ENCODE measurements at regions not wholly inside any gene's neighbourhood (a gene's known extent, or its start where the extent isn't known, plus 50 kb on each side); places are given as distances from the start of the nearest gene placed in this dataset.

GRCh38 chr18:55100817-55101457 lies 141.7 kb upstream of the CCDC68 start:
- dilution Hi-C loops (cut with MboI; ENCODE audit: extremely low pct_ligation_motif_present, low sequenced_read_pairs): no loop called here
- no peaks in the 10 kb centered on the region for H3K9me1 ChIP-seq (ENCODE audit: control insufficient read depth, extremely low read depth, insufficient read depth, low read length)
- H3K9ac ChIP-seq (ENCODE audit: control insufficient read depth, extremely low read depth, insufficient read depth, low read length): no peak overlapping the region
- FAIRE-seq: no peak
- no peaks in the 10 kb centered on the region for H3K36me3 ChIP-seq (ENCODE audit: control insufficient read depth in 2 of 2, extremely low read depth in 1 of 2, insufficient read depth in 2 of 2, low read length in 2 of 2)
- H2AFZ ChIP-seq (ENCODE audit: control insufficient read depth, low read length): no peak overlapping the region
- H3K27me3 ChIP-seq (ENCODE audit: control insufficient read depth, extremely low read depth, insufficient read depth, low read length): no peaks in the 10 kb centered on the region
- peaks cover 7% of the 10 kb centered on the region for H3K4me1 ChIP-seq (ENCODE audit: control insufficient read depth, extremely low read depth, insufficient read depth, low read length)
- no peak for TF ChIP-seq CTCF (optimal IDR thresholded peaks at IDR 0.05 in 1 of 3, IDR thresholded peaks at IDR 0.05 in 1 of 3, conservative IDR thresholded peaks at IDR 0.05 in 1 of 3; ENCODE audit: extremely low read depth in 1 of 3, insufficient read depth in 2 of 3, low read length in 3 of 3)
- TF ChIP-seq EZH2 (IDR thresholded peaks at IDR 0.05; ENCODE audit: low read length): no peak
- H4K20me1 ChIP-seq (ENCODE audit: control insufficient read depth, extremely low read depth, insufficient read depth, low read length): no peaks in the 10 kb centered on the region
- H3K4me2 ChIP-seq (ENCODE audit: control insufficient read depth, extremely low read depth, insufficient read depth, low read depth, low read length): peak overlapping the region; percentile 10
- H3K4me3 ChIP-seq (ENCODE audit: control insufficient read depth in 2 of 3, extremely low read depth in 1 of 3, insufficient read depth in 2 of 3, low read depth in 1 of 3, low read length in 3 of 3): no peak overlapping the region
- no peaks in the 10 kb centered on the region for H3K79me2 ChIP-seq (ENCODE audit: control insufficient read depth, insufficient read depth, low read length)
- no peak for DNase-seq (ENCODE audit: low read depth, low spot score)
- H3K27ac ChIP-seq (ENCODE audit: control insufficient read depth, insufficient read depth, low read length): no peak overlapping the region
- H3K9me3 ChIP-seq (ENCODE audit: control insufficient read depth, low read depth, low read length): no peaks in the 10 kb centered on the region

- DNase-seq (ENCODE audit: low read depth, low spot score): no peak
- dilution Hi-C loops (cut with MboI; ENCODE audit: extremely low pct_ligation_motif_present, low sequenced_read_pairs): no loop called here
- no peak for FAIRE-seq
Measured at GRCh38 chr18:55097456-55098170, 138.4 kb upstream of the CCDC68 start.

More at GRCh38 chr18:55097456-55098170, 138.4 kb upstream of the CCDC68 start:
- Histone ChIP-seq H3K27ac (ENCODE audit: control insufficient read depth, insufficient read depth, low read length) (no peak overlapping the region), H3K9me3 (ENCODE audit: control insufficient read depth, low read depth, low read length) (no peaks in the 10 kb centered on the region), H3K27me3 (ENCODE audit: control insufficient read depth, extremely low read depth, insufficient read depth, low read length) (no peaks in the 10 kb centered on the region), H3K9me1 (ENCODE audit: control insufficient read depth, extremely low read depth, insufficient read depth, low read length) (no peaks in the 10 kb centered on the region), H3K79me2 (ENCODE audit: control insufficient read depth, insufficient read depth, low read length) (no peaks in the 10 kb centered on the region), H2AFZ (ENCODE audit: control insufficient read depth, low read length) (no peak overlapping the region), H3K9ac (ENCODE audit: control insufficient read depth, extremely low read depth, insufficient read depth, low read length) (no peak overlapping the region), H4K20me1 (ENCODE audit: control insufficient read depth, extremely low read depth, insufficient read depth, low read length) (no peaks in the 10 kb centered on the region), H3K4me2 (ENCODE audit: control insufficient read depth, extremely low read depth, insufficient read depth, low read depth, low read length) (no peak overlapping the region), H3K36me3 (ENCODE audit: control insufficient read depth in 2 of 2, extremely low read depth in 1 of 2, insufficient read depth in 2 of 2, low read length in 2 of 2) (no peaks in the 10 kb centered on the region), H3K4me3 (ENCODE audit: control insufficient read depth in 2 of 3, extremely low read depth in 1 of 3, insufficient read depth in 2 of 3, low read depth in 1 of 3, low read length in 3 of 3) (no peak overlapping the region), H3K4me1 (ENCODE audit: control insufficient read depth, extremely low read depth, insufficient read depth, low read length) (peaks cover 7% of the 10 kb centered on the region)
- TF ChIP-seq CTCF (optimal IDR thresholded peaks at IDR 0.05 in 1 of 3, IDR thresholded peaks at IDR 0.05 in 1 of 3, conservative IDR thresholded peaks at IDR 0.05 in 1 of 3; ENCODE audit: extremely low read depth in 1 of 3, insufficient read depth in 2 of 3, low read length in 3 of 3) (no peak), EZH2 (IDR thresholded peaks at IDR 0.05; ENCODE audit: low read length) (no peak)
